GM13977 (cell line): ENCODE measurements at regions not wholly inside any gene's neighbourhood (a gene's known extent, or its start where the extent isn't known, plus 50 kb on each side); places are given as distances from the start of the nearest gene placed in this dataset.

Source experiments
- DNase-seq: peaks from one replicate; pipeline ENCODE4 v3.0.0; 2012; ENCODE audit warnings: low spot score
- in situ Hi-C: fragments of 300-500 bp; cut with MboI; formaldehyde crosslinking; loops from one replicate; pipeline ENCODE4 v1.12.0; 2022; ENCODE audit warnings: low sequenced_read_pairs, low pct_unique_long_range_greater_than_20kb, mixed read lengths, inconsistent platforms; ENCODE audit not compliant: unreplicated experiment
- TF ChIP-seq, protein P1 (sequence below): IDR thresholded peaks from 2 replicates; pipeline ENCODE4 v1.5.1; 2012; ENCODE audit warnings: mild to moderate bottlenecking, control low read depth; ENCODE audit not compliant: insufficient read depth; ENCODE audit errors: extremely low read depth, missing control alignments

DNA sequence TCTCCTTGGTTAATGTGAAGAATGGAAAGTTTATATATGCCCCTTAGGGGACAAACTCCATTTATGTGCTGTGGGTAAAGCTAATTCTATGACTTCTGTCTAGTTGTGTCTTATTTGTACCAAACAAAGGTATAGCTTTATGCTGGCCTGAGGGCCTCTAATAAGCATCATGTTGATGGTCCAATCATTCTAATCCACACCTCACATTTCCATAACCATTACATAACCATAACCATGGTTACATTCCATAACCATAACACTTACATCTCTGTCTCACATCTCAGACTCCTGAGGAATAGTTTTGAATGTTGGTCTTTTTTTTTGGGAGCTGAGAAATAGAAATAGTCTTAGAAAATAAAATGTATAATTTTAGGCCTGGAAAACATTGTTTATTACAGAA lies 1097.1 kb downstream of the FLRT2 start:
- TF ChIP-seq, protein P1, sequence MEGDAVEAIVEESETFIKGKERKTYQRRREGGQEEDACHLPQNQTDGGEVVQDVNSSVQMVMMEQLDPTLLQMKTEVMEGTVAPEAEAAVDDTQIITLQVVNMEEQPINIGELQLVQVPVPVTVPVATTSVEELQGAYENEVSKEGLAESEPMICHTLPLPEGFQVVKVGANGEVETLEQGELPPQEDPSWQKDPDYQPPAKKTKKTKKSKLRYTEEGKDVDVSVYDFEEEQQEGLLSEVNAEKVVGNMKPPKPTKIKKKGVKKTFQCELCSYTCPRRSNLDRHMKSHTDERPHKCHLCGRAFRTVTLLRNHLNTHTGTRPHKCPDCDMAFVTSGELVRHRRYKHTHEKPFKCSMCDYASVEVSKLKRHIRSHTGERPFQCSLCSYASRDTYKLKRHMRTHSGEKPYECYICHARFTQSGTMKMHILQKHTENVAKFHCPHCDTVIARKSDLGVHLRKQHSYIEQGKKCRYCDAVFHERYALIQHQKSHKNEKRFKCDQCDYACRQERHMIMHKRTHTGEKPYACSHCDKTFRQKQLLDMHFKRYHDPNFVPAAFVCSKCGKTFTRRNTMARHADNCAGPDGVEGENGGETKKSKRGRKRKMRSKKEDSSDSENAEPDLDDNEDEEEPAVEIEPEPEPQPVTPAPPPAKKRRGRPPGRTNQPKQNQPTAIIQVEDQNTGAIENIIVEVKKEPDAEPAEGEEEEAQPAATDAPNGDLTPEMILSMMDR = no peak
- DNase-seq = no peak
- in situ Hi-C loops = no loop called here

DNA sequence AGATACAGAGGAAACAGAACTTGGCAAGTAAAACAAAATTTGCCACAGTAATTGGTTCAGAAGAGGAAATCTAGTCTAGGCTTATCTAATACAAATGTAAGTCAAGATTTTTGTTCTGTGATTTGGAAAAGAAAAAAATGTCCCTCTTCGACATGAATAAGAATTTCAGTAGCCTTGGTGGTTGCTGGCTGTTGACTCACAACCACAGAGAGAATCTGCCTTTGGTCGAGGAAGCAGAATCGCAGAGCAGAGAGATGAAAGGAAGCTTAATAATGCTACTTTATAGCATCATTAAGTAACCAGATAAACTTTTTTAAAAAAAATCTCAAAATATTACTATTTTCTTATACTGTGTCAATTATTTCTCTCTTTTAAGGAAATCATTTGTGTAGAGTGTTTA lies 1096.6 kb downstream of the FLRT2 start:
- DNase-seq = no peak
- TF ChIP-seq, protein P1 = no peak
- in situ Hi-C loops = no loop called here

GRCh38 chr14:86625637-86626036 lies 1095.7 kb downstream of the FLRT2 start:
- in situ Hi-C loops = no loop called here
- DNase-seq = no peak
- TF ChIP-seq, protein P1 = no peak

- in situ Hi-C loops = no loop called here
- TF ChIP-seq, protein P1 = no peak
- DNase-seq = no peak
These were observed 1089.8 kb downstream of the FLRT2 start for GRCh38 chr14:86619726-86620125.

- in situ Hi-C loops = no loop called here
- TF ChIP-seq, protein P1 = no peak
These were observed 1083.8 kb downstream of the FLRT2 start for GRCh38 chr14:86613786-86614185.

DNA sequence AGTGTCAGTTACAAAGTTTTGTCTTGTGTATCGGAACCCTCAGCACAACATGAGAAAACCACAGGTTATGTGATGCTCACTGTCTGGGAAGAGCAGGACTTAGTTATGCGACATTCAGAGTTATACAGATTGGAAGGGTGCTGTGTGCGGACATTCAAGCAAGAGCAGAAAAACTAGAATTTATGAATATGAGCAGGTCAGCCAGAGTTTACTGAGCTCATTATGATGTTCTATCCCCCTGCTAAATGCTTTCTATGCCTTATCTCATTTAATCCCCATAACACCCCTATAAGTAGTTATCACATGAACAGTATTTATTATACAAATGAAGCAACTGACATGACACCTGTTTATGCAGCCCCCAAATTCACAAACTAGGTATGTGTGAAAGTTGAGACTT lies 1083.2 kb downstream of the FLRT2 start:
- DNase-seq = no peak
- TF ChIP-seq, protein P1 = no peak
- in situ Hi-C loops = no loop called here

More at GRCh38 chr14:86613786-86614185, 1083.8 kb downstream of the FLRT2 start:
- no peak for DNase-seq

GRCh38 chr14:86604561-86604960 lies 1074.6 kb downstream of the FLRT2 start:
- DNase-seq = no peak
- in situ Hi-C loops = no loop called here
- TF ChIP-seq, protein P1 = no peak
